ENCODE measurements at regions not wholly inside any gene's neighbourhood (a gene's known extent, or its start where the extent isn't known, plus 50 kb on each side); places are given as distances from the start of the nearest gene placed in this dataset.
"Not testable (repeated sequence)": the region's sequence is repeated elsewhere in the genome, so short reads cannot be mapped to it uniquely, and the experiment has no call there.

DNA sequence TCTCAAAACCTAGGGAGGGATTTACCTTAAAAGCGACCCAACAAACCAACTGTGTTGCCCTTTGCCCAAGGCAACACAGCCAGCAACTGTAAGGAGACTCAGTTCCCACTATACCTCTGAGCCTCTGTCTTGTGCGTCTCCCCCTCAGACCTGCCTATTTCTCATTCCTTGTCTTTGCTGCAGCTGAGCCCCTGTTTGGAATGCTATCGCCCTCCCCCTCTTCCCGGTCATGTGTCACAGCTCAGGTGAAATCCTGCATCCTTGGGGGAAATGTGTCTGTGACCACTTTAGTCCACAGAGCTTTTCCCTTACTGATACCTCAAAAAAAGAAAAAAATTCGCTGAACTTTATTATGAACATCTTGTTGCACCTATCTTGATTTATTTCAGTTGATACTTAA lies 52.0 kb upstream of the LRIG1 start:
- no peak for DNase-seq (ENCODE audit: low spot score)

DNA sequence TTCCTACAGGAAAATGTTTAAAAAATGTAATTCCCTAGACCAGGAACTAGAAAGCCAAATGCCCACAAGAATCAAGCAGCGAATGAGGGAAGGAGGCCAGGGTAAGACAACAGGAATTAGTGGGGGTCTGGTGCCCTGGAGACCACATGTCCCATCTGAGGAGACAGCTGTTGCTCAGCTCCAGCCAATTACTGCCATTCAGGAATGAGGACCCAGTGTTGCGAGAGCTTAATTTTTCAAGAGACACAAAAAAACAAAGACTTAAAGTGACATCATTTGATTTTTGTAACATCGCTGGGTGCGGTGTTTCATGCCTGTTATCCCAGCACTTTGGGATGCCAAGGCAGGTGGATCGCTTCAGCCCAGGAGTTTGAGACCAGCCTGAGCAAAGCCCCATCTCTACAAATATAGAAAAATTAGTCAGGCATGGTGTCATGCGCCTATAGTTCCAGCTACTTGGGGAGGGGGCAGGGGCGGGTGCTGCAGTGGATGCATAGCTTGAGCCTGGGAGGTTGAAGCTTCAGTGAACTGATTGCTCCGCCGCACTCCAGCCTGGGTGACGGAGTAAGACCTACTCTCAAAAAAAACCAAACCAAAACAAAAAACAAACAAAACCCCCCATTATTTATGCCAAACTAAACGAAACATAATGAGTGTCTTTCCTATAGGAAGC lies 52.8 kb upstream of the LRIG1 start:
- no peak for DNase-seq (ENCODE audit: low spot score)

DNA sequence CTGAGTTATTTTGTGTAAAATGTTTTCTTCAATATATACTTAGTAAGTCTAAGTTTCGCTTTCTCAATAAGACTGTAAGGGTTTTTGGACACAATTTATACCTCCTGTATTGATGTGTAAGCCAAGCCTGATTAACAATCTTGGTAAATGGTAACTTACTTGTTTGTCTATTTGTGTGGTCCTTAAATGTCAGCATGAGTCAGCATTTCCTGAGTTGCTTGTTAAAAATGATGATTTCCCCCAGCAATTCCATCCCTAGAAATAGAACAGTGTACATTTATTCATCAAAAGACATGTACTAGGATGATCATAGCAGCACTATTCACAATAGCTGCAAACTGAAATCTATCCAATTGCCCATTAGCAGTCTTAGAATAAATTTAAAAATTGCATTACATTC lies 53.4 kb upstream of the LRIG1 start:
- peak; percentile 41 for DNase-seq (ENCODE audit: low spot score)

DNA sequence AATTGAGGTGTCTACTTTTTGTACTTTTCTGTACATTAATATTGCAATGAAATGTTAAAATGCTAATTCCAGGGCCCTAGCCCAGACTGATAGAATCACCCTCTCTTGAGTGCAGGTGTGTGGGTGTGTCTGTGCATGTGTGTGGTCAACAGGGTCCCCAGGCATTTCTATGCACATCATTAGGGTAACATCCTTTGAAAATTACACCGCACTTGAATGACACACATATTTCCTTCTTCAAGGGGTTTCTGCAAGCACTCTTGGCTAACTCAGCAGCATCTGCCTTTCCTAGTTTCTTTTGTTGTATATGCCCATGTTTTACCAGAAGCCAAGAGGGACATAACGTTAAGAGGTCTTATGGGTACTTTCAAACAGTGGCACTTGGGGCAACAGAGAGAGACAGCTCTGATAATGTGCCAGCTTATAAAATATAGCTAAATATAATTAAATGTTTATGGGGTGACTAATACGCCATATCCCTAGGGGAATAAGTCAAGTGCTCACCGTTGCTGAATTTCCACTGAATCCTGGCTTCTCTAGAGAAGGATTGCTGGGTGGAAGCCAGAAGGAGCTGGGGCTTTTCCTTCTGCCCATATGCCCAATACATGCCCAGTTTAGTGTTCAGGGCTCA lies 54.5 kb upstream of the LRIG1 start:
- DNase-seq (ENCODE audit: low spot score) = peak; percentile 74

DNA sequence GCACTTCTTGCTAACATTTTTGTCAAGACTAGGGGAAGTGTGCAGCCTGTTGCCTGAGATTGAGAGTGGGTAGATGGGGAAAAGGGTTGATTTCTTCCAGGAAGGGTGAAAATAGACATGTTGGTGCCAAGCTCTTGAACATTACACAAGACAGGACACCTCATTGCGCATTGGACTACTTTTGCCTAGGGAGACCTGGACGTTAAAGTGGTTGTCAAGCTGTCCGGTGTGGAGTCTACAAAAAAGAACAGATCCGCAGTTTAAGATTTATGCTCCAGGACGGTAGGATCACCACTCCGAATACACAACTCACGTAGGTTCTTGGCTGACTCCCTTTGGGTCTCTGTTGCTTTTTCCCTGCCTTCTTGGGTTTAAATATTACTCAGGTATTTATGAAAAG lies 56.3 kb upstream of the LRIG1 start:
- DNase-seq (ENCODE audit: low spot score) = no peak

DNA sequence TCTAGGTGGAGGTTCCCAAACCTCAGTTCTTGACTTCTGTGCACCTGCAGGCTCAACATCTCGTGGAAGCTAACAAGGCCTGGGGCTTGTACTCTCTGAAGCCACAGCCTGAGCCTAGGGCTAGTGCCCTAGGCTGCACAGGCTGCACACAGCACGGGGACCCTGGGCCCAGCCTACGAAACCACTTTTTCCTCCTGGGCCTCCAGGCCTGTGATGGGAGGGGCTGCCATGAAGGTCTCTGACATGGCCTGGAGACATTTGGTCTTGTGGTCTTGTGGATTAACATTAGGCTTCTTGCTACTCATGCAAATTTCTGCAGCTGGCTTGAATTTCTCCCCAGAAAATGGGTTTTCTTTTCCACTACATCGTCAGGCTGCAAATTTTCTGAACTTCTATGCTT lies 59.1 kb upstream of the LRIG1 start:
- DNase-seq (ENCODE audit: low spot score) = not testable (repeated sequence)

DNA sequence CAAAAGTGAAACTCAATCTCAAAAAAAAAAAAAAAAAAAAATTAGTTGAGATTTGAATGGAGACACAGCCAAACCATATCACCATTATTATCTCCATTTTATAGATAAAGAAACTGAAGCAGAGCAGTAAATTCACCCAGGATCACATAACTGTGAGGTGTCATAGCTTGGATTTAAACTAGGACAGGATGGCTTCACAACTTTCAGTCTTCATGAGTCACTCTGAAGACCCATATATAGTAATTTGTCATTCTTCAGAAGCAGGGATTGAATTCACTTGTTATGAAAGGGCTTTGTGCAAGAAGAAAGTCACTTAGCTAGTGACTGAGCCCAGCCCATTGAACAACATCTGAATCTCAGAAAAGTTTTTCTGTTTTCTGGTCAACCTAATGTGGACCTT lies 60.5 kb upstream of the LRIG1 start:
- peak; percentile 12 for DNase-seq (ENCODE audit: low spot score)

DNA sequence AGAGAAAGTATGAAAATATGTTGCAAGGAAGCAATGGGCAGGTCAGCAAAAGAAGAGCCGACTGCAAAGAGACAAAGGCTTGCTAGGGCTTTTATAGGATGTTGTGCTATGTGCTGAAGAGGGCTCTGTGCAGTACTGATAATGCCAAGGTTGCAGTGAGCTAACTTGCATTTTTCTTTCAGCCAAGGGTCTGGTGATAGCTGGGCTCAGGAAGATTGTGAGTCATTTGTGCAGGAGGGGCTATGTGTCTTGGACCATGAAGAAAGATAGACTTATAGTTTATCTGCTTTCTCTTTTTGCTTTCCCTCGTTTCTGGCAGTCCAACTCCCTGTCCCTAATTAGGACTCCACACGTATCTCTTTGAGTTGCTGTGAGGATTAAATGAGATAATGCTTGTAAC lies 64.5 kb upstream of the LRIG1 start:
- no peak for DNase-seq (ENCODE audit: low spot score)

DNA sequence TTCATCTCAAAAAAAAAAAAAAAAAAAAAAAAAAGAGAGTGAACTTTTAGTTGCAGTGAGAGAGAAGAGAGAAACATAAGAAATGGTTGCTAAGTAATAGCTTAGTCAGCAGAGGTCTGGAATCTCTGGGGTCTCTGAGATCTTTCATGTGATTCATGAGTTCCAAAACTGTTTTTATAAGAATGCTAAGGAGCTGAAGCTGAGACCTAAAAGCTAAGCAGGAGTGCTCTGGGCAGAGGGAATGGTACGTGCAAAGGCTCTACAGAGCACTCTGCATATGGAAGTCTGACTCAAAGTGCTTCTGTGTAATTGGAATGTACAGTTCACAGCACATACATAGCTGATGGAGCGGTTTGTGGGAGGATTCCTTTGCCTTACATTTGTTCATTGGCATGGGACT lies 66.3 kb upstream of the LRIG1 start:
- no peak for DNase-seq (ENCODE audit: low spot score)

DNA sequence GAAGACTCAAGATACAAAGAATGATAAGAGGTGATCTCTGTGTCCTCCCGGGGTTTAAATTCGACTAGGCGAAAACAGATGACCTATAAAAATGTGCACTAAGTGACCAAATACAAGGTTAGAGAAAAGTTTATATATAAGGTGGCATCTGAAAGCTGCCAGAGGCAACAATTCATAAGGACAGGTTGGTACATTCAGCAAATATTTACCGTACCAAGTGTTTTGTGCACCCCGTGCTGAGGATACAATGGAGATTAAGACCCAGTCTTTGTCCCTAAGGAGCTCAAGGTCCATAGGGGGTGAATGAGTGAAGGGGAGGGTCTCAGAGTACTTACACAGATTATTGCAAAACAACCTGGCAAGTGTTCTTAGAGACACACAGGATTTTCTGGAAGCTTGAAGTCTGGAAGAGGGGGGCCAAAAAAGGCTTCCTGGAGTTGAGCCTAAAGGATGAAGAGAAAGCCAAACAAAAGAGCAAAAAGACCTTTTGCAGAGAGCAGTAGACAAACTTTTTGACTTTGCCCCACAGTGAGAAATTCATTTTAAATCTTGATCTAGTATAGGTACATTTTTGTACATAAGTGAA lies 71.4 kb upstream of the LRIG1 start:
- DNase-seq (ENCODE audit: low spot score) = no peak

DNA sequence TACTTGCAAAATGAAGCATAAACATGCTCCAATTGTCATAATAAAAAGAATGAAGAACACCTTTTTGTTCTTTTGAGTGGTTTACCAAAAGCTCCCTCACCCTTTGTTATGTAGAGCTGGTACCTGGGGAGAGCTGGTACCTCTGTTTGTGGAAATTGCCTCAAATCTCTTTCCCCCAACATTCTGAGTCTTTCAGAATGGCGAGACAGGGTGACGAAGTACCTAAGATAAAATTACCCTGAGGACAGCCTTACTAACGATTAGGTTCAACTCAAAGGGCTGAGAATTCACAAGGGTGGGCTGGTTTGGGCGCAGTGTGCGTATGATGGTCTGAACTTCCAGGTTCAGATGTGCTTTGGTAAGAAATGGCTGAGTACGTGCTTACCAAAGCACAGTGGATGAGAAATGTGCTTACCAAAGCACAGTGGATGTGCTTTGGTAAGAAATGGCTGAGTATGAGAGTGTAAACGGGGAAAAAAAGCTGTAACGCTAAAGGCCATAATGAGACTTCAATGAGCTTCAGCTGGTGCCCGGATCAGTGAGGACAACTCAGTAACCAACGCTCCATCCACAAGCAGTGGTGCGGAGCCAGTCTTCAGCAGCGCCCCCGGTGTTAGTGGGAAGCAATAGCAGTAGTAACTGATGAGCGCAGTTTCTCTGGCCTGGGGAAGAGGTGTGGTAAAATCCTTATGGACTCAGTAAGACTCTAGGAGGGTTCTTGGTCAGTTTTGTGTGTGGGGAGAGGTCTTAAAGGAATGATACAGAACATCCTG lies 72.3 kb upstream of the LRIG1 start:
- DNase-seq (ENCODE audit: low spot score) = no peak

DNA sequence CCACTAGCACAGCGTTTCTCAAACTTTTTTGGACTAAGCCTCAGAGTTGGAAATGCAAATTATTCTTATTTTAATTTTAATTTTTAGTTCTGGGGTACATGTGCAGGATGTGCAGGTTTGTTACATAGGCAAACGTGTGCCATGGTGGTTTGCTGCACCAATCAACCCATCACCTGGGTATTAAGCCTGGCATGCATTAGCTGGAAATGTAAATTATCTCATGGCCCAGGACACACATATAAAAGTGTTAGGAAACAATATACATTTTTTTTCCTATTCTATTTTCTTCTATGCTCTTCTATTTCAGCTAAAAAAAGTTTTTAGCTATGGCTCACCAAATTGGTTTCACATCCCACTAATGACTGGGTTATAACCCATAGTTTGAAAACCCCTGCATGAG lies 73.3 kb upstream of the LRIG1 start:
- DNase-seq (ENCODE audit: low spot score) = no peak

DNA sequence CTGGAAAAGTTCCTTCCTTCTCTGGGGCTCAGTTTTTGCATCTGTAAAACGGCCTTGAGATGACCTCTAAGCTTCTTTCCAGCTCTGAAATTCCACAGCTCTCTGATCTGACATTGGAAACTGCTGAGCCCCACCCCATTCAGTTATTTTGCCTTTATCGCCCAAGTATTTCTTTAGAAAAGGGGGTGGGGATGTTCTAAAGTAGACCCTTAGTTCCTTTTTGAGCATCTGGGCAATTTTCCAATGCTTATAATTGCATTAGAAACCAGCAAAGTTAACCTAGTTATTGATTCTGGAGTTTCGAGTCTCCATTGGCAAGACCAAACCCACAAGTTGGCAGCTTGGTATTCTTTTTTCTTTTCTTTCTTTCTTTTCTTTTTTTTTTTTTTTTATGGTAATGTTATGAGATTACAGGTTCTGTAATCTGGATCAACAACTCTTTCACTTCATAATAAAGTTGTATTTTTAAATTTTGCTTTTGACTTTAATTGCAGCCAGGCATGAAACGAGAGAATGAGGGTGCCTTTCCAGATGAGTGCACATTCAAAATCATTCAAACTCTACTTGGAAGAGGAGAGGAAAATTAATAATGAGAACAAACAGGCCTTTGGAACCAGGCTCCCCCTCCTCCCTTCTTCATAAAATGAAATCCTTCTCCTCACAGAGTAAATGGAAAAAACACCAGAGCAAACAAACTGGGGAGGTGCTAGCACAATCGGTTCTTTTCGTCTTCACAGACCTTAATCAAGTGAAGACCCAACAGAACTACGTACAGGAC lies 76.8 kb upstream of the LRIG1 start:
- DNase-seq (ENCODE audit: low spot score) = no peak

DNA sequence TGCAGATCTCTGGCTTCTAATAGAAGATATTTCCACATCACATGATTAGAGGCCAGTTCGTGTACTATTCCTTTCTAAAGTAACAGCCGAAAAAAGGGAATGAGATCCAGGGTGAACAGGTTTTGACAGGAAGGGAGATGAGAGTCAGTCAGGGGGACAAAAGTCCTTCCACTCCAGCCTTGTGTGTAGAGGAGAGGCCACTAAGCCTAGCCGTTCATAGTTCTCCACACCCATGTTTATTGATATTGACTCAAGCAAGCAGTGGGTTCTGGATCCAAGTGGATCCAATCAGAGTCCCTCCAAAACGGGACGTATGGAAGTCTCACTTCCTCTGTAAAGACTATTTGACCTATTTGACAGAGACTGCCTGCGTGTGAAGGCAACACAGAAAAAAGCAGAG lies 80.4 kb upstream of the LRIG1 start:
- no peak for DNase-seq (ENCODE audit: low spot score)

DNA sequence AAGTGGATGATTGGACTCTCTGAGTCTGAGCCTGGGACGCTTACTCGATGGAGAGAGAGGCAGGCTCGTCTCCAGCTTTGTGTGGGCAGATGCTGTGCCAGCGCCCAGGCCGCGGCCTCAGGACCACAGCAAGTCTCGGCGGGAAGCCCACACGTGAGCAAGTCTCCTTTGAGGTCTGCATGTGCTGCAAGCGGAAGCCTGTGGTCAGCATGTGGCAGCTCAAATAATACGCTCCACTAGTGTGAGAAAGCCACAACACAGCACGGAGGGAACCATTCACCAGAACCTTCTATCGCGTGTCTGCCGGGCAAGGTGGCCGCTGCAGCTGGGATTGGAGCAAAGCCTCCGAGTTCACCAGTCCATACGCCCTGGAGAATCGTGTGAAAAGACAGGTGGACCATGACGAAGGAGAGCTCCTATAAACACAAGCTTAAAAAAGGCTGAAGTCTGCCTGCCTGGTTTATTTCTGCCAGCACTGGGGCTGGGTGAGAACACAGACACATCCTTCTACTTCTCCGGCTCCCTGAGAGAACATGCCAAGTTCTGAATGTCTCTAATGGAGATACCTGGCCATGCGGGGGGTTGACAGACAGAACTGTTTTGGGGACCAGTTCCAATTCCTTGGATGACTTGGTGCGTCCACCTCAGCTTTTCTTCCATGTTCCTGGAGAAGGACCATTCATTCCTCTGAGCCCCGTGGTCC lies 82.0 kb upstream of the LRIG1 start:
- DNase-seq (ENCODE audit: low spot score) = no peak

DNA sequence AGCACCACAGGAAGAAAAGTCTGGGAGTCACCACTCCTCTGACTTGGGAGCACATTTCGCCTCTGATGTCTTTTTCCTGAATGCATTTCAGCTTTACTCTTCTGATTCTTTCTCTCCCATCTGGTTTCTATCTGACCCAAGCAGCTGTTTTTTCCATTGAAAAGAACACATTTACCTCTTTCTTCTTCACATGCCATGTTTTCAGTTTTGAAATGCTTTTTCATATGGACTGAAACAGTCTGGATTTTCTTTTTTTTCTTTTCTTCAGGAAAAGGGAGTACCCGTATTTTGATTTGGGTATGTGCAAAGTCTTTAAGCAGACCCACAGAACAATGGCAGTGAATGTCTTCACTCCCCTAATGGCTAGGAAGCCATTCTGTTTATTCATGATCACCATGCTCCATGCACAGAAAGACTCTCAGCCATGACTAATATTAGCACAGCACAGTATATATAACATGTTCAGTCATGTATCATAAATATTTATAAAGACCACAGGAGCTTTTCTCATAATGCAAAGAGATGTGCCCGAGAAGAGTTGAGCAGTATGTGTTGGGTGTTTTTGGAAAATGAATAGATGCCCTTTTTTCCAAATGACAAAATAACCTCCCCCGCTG lies 82.7 kb upstream of the LRIG1 start:
- DNase-seq (ENCODE audit: low spot score) = no peak

DNA sequence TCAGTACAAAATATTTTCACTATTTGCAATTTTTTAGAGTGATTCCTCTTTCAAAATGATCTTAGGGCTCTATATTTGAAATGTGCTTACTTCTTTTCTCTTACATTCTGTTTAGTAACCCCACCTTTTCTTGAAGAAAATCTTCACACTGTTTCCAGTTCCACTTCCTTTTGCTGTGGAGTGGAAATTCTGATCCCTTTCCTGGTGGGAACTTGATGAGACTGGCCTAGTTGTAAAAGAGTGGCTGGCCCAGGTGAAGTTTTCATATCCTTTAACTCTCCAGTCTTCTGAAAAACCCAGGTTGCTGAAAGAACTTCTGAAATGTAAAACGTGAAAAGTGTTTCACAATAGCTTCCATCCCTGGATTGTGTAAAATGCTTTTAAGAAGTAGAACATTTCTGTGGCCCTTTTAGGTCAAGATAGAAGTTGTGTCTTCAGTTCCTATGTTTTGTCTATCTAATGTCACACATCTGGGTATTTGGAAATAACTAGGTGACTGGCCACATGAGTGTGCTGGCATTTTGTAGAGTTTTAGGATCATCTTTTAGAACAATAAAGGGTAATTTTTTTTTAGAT lies 84.8 kb upstream of the LRIG1 start:
- no peak for DNase-seq (ENCODE audit: low spot score)

DNA sequence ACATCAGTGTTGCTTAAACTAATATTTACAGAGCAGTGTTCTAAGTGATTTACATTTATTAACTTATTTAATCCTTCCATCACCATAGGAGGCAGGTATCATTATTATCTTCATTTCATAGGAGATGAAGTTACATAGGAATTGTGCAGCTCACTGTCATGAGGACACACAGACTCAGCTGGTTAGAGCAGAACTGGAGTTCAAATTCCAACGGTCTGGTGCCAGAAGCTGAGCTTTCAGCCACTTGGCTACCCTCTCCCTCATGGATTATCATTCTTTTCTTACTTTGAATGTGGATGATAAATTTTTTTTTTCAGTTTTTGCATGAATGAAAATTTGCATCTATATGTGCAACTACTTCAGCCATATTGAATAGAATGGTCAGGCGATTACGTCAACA lies 86.0 kb upstream of the LRIG1 start:
- no peak for DNase-seq (ENCODE audit: low spot score)

DNA sequence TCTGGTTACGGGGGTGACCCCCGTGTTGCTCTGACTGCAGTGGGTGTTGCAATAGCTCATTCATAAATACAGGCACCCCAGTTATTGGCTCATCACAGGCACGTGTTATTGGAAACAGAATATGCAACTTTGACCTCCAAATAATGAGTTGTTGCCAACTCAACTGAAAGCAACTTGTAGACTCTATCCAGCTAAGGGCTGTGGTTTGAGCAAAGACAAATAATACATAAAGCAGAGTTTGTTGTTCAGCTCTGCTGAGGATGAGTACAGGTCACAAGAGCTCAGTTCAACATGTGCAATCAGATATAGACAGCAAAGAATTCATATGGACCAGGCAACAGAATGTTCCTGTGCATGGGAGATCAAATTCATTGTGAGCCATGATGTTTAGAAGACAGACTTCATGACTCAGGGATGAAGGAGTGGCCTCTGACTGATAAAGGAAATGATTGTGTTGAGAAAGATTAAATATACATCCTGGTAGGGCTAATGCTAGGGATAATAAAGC lies 87.6 kb upstream of the LRIG1 start:
- DNase-seq (ENCODE audit: low spot score) = peak; percentile 21

DNA sequence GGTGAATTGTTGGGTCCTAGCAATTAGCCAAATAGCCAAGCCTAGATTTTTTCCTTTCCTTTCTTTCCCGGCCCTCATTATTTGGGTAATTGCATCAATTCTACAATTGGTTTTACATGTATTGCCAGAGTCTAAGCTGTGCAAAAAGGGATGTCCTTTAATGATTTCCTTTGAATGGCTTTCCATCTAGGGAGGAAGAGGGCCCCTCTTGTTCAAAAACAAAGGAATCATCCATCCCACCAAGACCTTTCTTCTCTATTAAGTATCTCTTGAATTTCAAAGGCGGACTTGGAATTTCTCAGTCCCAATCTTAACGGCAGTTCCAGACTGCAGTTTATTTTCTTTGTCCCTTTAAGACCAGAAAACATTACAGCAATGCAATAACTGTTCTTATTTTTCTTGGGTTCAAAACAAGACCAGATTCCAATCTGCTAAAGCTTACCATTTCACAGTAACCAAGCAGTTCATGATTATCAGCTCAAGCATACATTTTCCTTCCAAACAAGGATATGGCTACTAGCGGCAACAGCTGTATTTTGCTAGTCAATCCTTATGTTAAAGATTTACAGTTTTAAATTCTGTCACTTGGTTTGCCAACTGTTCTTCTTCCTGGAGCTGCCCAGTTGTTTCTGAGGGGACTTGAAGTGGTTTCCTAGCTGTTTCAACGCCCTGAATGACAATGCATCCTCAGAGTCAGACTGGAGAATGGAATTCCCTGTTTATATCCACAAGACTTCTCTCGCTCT lies 91.4 kb upstream of the LRIG1 start:
- no peak for DNase-seq (ENCODE audit: low spot score)
